ENCODE measurements at regions not wholly inside any gene's neighbourhood (a gene's known extent, or its start where the extent isn't known, plus 50 kb on each side); places are given as distances from the start of the nearest gene placed in this dataset.

DNA sequence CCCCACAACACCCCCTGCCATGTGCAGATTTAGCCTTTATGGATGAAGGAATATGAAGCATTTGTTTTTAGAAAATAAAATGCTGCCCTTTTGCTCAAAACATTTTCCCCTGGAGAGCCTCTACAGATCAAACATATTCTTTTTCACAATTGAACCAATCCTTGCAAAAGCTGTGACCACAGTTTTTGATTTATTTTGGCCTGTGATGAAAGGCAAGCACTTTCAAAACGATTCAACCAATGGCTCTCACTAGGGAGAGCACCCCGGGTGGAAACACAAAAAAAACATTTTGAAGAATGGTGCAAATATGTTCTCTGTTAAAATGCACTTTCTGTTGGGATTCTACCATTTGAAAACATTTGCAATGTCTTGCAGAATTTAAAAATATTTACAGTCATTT, 476.0 kb upstream of the ONECUT1 start:
- Histone ChIP-seq H3K9me3 (ENCODE audit: control insufficient read depth in 1 of 2, low read length in 2 of 2) (no peaks in the 10 kb centered on the region), H3K9ac (ENCODE audit: low read depth in 1 of 2, low read length in 2 of 2) (no peak overlapping the region), H3K4me1 (ENCODE audit: control insufficient read depth in 1 of 2, insufficient read depth in 2 of 2, low read length in 2 of 2) (no peaks in the 10 kb centered on the region), H3K36me3 (ENCODE audit: control insufficient read depth in 1 of 2, insufficient read depth in 2 of 2, low read length in 2 of 2) (no peaks in the 10 kb centered on the region), H3K27me3 (ENCODE audit: control insufficient read depth in 1 of 2, insufficient read depth in 2 of 2, low read length in 2 of 2) (no peaks in the 10 kb centered on the region), H3K4me3 (ENCODE audit: low read depth in 1 of 2, low read length in 2 of 2) (no peak overlapping the region), H3K27ac (ENCODE audit: low read depth, low read length) (no peak overlapping the region)

DNA sequence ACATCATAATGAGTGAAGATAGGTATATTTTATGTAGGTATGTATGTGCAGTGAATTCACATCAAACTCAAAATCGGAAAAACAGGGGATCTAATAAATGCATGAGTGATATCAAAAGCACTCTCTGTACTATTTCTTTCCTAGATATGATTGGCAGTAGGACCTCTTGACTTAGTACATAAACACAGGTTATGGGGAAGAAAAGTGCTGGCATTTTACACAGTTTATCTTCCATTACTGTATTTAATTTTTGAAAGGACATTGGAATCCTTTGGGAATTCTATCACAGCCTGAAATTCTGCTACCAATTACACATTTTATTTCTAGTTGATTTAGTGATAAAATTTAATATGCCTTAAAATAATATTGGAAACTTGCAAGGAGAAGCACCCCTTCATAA, 470.5 kb upstream of the ONECUT1 start:
- no peak overlapping the region for H3K4me3 ChIP-seq (ENCODE audit: low read depth in 1 of 2, low read length in 2 of 2)
- H3K36me3 ChIP-seq (ENCODE audit: control insufficient read depth in 1 of 2, insufficient read depth in 2 of 2, low read length in 2 of 2) = no peaks in the 10 kb centered on the region
- H3K4me1 ChIP-seq (ENCODE audit: control insufficient read depth in 1 of 2, insufficient read depth in 2 of 2, low read length in 2 of 2) = no peaks in the 10 kb centered on the region
- H3K27ac ChIP-seq (ENCODE audit: low read depth, low read length) = no peak overlapping the region
- H3K9me3 ChIP-seq (ENCODE audit: control insufficient read depth in 1 of 2, low read length in 2 of 2) = no peaks in the 10 kb centered on the region
- no peaks in the 10 kb centered on the region for H3K27me3 ChIP-seq (ENCODE audit: control insufficient read depth in 1 of 2, insufficient read depth in 2 of 2, low read length in 2 of 2)
- H3K9ac ChIP-seq (ENCODE audit: low read depth in 1 of 2, low read length in 2 of 2) = no peak overlapping the region

DNA sequence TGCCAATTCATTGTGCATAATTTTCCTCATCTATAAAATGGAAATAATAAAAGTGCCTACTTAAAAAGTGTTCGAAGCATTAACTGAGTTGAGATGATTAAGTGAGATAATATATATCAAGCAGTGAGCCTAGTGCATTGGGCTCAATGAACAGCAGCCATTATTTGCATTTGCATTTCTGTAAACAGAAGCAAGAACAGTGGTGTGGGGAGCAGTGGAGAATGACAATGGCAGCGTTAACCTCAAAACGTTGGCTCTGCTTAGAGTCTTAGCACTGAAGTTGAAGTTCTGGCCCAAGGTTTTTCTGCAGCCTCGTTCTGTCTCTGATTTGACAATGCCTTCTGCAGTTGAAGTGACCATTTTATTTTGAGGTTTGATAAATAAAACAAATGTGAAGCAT, 466.3 kb upstream of the ONECUT1 start:
- Histone ChIP-seq H3K9me3 (ENCODE audit: control insufficient read depth in 1 of 2, low read length in 2 of 2) (no peaks in the 10 kb centered on the region), H3K27ac (ENCODE audit: low read depth, low read length) (no peak overlapping the region), H3K4me1 (ENCODE audit: control insufficient read depth in 1 of 2, insufficient read depth in 2 of 2, low read length in 2 of 2) (no peaks in the 10 kb centered on the region)

DNA sequence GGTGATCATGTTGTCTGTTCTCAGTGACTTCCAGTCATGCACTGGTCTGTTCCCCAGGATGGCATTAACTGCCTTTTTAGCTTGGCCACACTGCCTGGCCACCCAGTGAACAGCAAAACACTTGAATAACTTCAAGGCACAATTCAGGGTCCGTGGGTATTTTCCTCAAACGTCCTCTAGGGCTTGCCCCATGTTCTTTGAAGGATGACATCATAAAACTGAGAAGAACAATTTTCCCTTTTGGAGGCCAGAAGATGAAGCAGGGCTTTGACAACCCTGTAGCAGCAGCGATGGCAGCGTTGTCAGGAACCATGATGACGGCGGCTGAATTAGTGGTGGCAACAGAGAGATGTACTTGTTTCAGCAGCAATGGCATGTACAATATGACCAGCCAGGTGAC, 465.9 kb upstream of the ONECUT1 start:
- no peaks in the 10 kb centered on the region for H3K36me3 ChIP-seq (ENCODE audit: control insufficient read depth in 1 of 2, insufficient read depth in 2 of 2, low read length in 2 of 2)
- H3K4me1 ChIP-seq (ENCODE audit: control insufficient read depth in 1 of 2, insufficient read depth in 2 of 2, low read length in 2 of 2) = no peaks in the 10 kb centered on the region
- no peaks in the 10 kb centered on the region for H3K9me3 ChIP-seq (ENCODE audit: control insufficient read depth in 1 of 2, low read length in 2 of 2)
- no peak overlapping the region for H3K4me3 ChIP-seq (ENCODE audit: low read depth in 1 of 2, low read length in 2 of 2)
- H3K27me3 ChIP-seq (ENCODE audit: control insufficient read depth in 1 of 2, insufficient read depth in 2 of 2, low read length in 2 of 2) = no peaks in the 10 kb centered on the region
- no peak overlapping the region for H3K9ac ChIP-seq (ENCODE audit: low read depth in 1 of 2, low read length in 2 of 2)
- no peak overlapping the region for H3K27ac ChIP-seq (ENCODE audit: low read depth, low read length)

More for the DNA sequence above, 466.3 kb upstream of the ONECUT1 start:
- Histone ChIP-seq H3K4me3 (ENCODE audit: low read depth in 1 of 2, low read length in 2 of 2) (no peak overlapping the region), H3K36me3 (ENCODE audit: control insufficient read depth in 1 of 2, insufficient read depth in 2 of 2, low read length in 2 of 2) (no peaks in the 10 kb centered on the region), H3K9ac (ENCODE audit: low read depth in 1 of 2, low read length in 2 of 2) (no peak overlapping the region), H3K27me3 (ENCODE audit: control insufficient read depth in 1 of 2, insufficient read depth in 2 of 2, low read length in 2 of 2) (no peaks in the 10 kb centered on the region)

DNA sequence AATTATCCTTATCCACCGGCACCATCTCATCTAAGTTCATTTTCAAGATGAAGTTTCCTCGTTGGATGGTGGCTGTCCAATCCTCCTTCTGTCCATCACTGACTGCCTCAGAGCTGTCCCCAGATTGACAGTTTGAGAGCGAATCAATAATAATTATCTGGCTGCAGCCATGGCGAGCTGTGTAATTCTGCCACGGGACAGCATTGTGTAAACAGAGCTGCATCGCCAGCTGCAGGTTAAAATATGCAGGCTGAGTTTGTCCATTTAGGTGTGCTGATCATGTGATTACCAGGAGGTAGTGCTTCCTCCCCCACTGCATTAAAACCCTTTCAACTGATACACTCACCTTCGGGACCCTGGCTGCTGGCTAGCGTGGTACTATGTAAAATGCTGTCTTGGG, 461.9 kb upstream of the ONECUT1 start:
- H3K4me3 ChIP-seq (ENCODE audit: low read depth in 1 of 2, low read length in 2 of 2) = no peak overlapping the region
- no peaks in the 10 kb centered on the region for H3K36me3 ChIP-seq (ENCODE audit: control insufficient read depth in 1 of 2, insufficient read depth in 2 of 2, low read length in 2 of 2)

DNA sequence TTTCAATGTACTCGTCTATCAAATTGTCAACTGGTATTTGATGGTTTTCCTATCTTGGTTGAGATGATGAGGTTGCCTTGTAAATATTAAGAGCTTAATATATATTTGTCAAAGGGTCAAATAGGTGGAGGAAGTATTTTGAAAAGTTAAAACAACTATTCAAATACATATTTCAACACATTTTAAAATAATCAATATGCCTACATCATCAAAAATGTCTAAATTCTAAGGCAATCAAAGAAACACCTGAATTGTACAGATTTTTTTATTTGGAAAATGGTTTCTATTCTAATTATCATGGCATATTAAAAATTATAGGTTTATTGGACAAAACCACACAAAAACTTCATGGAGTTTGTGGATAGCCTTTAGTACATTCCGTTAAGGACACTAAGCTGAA, 461.4 kb upstream of the ONECUT1 start:
- Histone ChIP-seq H3K4me1 (ENCODE audit: control insufficient read depth in 1 of 2, insufficient read depth in 2 of 2, low read length in 2 of 2) (no peaks in the 10 kb centered on the region), H3K9ac (ENCODE audit: low read depth in 1 of 2, low read length in 2 of 2) (no peak overlapping the region), H3K27ac (ENCODE audit: low read depth, low read length) (no peak overlapping the region), H3K4me3 (ENCODE audit: low read depth in 1 of 2, low read length in 2 of 2) (no peak overlapping the region), H3K27me3 (ENCODE audit: control insufficient read depth in 1 of 2, insufficient read depth in 2 of 2, low read length in 2 of 2) (no peaks in the 10 kb centered on the region), H3K36me3 (ENCODE audit: control insufficient read depth in 1 of 2, insufficient read depth in 2 of 2, low read length in 2 of 2) (no peaks in the 10 kb centered on the region), H3K9me3 (ENCODE audit: control insufficient read depth in 1 of 2, low read length in 2 of 2) (no peaks in the 10 kb centered on the region)

More for the DNA sequence above, 461.9 kb upstream of the ONECUT1 start:
- Histone ChIP-seq H3K27ac (ENCODE audit: low read depth, low read length) (no peak overlapping the region), H3K9ac (ENCODE audit: low read depth in 1 of 2, low read length in 2 of 2) (no peak overlapping the region), H3K4me1 (ENCODE audit: control insufficient read depth in 1 of 2, insufficient read depth in 2 of 2, low read length in 2 of 2) (no peaks in the 10 kb centered on the region), H3K9me3 (ENCODE audit: control insufficient read depth in 1 of 2, low read length in 2 of 2) (no peaks in the 10 kb centered on the region), H3K27me3 (ENCODE audit: control insufficient read depth in 1 of 2, insufficient read depth in 2 of 2, low read length in 2 of 2) (no peaks in the 10 kb centered on the region)

DNA sequence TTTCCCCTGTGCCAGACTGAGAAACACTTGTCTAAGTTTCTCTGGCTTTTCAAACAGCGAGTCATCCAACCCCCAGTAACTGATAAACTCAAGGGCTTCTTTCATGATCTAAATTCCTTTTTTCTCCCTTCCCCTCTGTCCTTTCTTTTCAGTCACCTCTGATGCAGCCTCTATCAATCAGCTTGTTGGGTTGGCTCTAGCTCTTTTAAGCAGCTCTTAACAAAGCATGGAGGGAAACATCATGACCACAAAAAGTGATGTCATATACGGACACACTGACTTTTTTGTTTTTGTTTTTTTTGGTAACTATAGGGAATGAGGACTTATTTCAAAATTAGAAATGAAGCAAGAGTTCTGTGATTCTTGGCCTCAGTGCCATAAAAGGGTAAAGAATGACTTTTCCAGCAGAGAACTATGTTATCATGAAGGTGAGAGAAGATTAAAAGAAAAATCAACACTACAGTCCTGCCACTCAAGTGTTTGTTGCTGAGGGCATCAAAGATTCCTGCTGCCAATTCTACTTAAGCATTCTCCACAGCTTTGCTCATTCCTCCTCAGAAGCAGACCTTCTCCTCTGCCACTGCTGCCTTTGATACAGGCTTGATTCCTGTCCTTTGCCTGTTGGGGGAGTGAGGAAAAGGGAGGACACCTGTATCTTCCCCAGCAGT, 457.0 kb upstream of the ONECUT1 start:
- no peaks in the 10 kb centered on the region for H3K36me3 ChIP-seq (ENCODE audit: control insufficient read depth in 1 of 2, insufficient read depth in 2 of 2, low read length in 2 of 2)
- H3K9ac ChIP-seq (ENCODE audit: low read depth in 1 of 2, low read length in 2 of 2) = no peak overlapping the region
- no peaks in the 10 kb centered on the region for H3K9me3 ChIP-seq (ENCODE audit: control insufficient read depth in 1 of 2, low read length in 2 of 2)
- no peak overlapping the region for H3K27ac ChIP-seq (ENCODE audit: low read depth, low read length)
- H3K27me3 ChIP-seq (ENCODE audit: control insufficient read depth in 1 of 2, insufficient read depth in 2 of 2, low read length in 2 of 2) = no peaks in the 10 kb centered on the region
- H3K4me1 ChIP-seq (ENCODE audit: control insufficient read depth in 1 of 2, insufficient read depth in 2 of 2, low read length in 2 of 2) = no peaks in the 10 kb centered on the region
- H3K4me3 ChIP-seq (ENCODE audit: low read depth in 1 of 2, low read length in 2 of 2) = no peak overlapping the region

DNA sequence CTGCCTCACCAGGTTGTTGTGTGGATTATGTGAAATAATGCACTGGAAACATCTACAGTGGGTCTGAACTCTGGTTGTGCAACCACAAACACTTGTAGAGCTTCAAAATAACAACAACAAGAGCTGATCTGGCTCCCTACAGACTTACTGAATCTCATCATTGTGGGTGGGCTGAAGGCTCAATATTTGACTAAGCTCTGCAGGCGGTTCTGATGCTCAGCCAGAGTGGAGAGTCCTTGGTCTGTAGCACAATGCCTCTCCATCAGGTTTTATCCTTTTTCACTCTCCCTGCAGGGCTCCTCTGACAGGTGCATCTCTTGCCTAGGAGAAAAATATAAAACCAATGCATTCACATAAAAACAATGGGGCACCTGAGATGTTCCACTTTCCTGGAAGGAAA, 456.3 kb upstream of the ONECUT1 start:
- H3K4me3 ChIP-seq (ENCODE audit: low read depth in 1 of 2, low read length in 2 of 2) = no peak overlapping the region
- no peak overlapping the region for H3K9ac ChIP-seq (ENCODE audit: low read depth in 1 of 2, low read length in 2 of 2)
- no peaks in the 10 kb centered on the region for H3K27me3 ChIP-seq (ENCODE audit: control insufficient read depth in 1 of 2, insufficient read depth in 2 of 2, low read length in 2 of 2)
- H3K27ac ChIP-seq (ENCODE audit: low read depth, low read length) = no peak overlapping the region
- H3K36me3 ChIP-seq (ENCODE audit: control insufficient read depth in 1 of 2, insufficient read depth in 2 of 2, low read length in 2 of 2) = no peaks in the 10 kb centered on the region
- H3K9me3 ChIP-seq (ENCODE audit: control insufficient read depth in 1 of 2, low read length in 2 of 2) = no peaks in the 10 kb centered on the region
- no peaks in the 10 kb centered on the region for H3K4me1 ChIP-seq (ENCODE audit: control insufficient read depth in 1 of 2, insufficient read depth in 2 of 2, low read length in 2 of 2)

DNA sequence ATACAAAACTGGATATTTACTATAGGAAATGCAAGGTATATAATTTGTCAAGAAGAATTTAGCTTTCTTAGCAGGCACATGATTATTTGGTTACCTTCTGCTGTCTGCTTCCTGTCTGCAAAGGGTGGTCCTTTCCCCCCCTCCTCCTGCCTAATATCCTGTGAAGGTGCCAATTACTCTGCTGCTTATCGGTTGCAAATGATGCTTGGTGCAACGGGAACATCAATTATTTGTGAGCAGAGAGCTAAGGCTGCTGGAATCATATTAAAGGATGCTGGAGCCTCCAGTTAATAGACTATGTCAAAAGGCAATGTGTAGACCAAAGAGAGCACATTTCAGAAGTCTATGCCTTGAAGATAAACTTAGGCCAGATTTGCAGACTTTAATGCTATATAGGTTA, 443.7 kb upstream of the ONECUT1 start:
- Histone ChIP-seq H3K4me1 (ENCODE audit: control insufficient read depth in 1 of 2, insufficient read depth in 2 of 2, low read length in 2 of 2) (no peaks in the 10 kb centered on the region), H3K9me3 (ENCODE audit: control insufficient read depth in 1 of 2, low read length in 2 of 2) (no peaks in the 10 kb centered on the region), H3K4me3 (ENCODE audit: low read depth in 1 of 2, low read length in 2 of 2) (no peak overlapping the region), H3K27ac (ENCODE audit: low read depth, low read length) (no peak overlapping the region), H3K9ac (ENCODE audit: low read depth in 1 of 2, low read length in 2 of 2) (no peak overlapping the region), H3K27me3 (ENCODE audit: control insufficient read depth in 1 of 2, insufficient read depth in 2 of 2, low read length in 2 of 2) (no peaks in the 10 kb centered on the region), H3K36me3 (ENCODE audit: control insufficient read depth in 1 of 2, insufficient read depth in 2 of 2, low read length in 2 of 2) (no peaks in the 10 kb centered on the region)

DNA sequence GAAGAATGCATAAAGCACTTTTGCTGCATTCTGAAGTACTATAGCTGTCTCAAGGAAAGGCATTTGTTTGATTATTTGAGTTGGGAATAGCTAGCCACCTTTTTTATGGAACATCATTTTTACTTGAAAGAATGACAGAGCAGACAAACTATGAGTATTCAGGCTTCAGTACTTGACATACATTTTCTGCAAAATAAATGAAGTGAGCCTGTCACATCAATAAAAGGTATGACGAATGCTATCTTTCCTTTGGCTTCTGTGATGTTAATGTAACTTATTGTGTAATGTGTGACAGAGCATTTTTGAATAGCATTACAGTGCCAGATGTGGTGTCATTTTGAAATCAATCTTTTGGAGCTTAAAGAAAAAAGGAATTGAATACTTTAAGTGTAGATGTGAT, 440.3 kb upstream of the ONECUT1 start:
- Histone ChIP-seq H3K4me3 (ENCODE audit: low read depth in 1 of 2, low read length in 2 of 2) (no peak overlapping the region), H3K36me3 (ENCODE audit: control insufficient read depth in 1 of 2, insufficient read depth in 2 of 2, low read length in 2 of 2) (no peaks in the 10 kb centered on the region), H3K27ac (ENCODE audit: low read depth, low read length) (no peak overlapping the region), H3K9me3 (ENCODE audit: control insufficient read depth in 1 of 2, low read length in 2 of 2) (no peaks in the 10 kb centered on the region), H3K27me3 (ENCODE audit: control insufficient read depth in 1 of 2, insufficient read depth in 2 of 2, low read length in 2 of 2) (no peaks in the 10 kb centered on the region), H3K4me1 (ENCODE audit: control insufficient read depth in 1 of 2, insufficient read depth in 2 of 2, low read length in 2 of 2) (no peaks in the 10 kb centered on the region), H3K9ac (ENCODE audit: low read depth in 1 of 2, low read length in 2 of 2) (no peak overlapping the region)

DNA sequence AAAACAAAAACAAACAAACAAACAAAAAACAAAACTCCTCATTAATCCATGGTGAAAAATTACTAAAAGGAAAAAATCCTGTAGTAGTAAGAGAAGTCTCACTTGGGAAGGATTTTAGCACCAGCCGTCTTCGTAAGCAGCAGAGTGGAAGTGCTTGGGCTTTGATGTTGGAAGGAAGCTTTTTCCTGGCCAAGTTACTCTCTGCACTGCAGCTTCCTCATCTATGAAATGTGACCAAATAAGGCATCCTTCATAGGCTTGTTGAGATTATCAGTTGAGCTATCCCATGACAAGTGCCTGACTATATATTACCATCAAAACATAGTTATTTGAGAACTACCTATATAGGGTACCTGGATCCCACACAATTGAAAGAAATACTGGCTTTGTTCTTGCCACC, 436.4 kb upstream of the ONECUT1 start:
- Histone ChIP-seq H3K9ac (ENCODE audit: low read depth in 1 of 2, low read length in 2 of 2) (no peak overlapping the region), H3K4me3 (ENCODE audit: low read depth in 1 of 2, low read length in 2 of 2) (no peak overlapping the region), H3K9me3 (ENCODE audit: control insufficient read depth in 1 of 2, low read length in 2 of 2) (no peaks in the 10 kb centered on the region), H3K36me3 (ENCODE audit: control insufficient read depth in 1 of 2, insufficient read depth in 2 of 2, low read length in 2 of 2) (no peaks in the 10 kb centered on the region), H3K4me1 (ENCODE audit: control insufficient read depth in 1 of 2, insufficient read depth in 2 of 2, low read length in 2 of 2) (no peaks in the 10 kb centered on the region), H3K27me3 (ENCODE audit: control insufficient read depth in 1 of 2, insufficient read depth in 2 of 2, low read length in 2 of 2) (no peaks in the 10 kb centered on the region), H3K27ac (ENCODE audit: low read depth, low read length) (no peak overlapping the region)
